HepG2 (cell line): ENCODE measurements at regions not wholly inside any gene's neighbourhood (a gene's known extent, or its start where the extent isn't known, plus 50 kb on each side); places are given as distances from the start of the nearest gene placed in this dataset.

Experiments used
- ATAC-seq: fragments of 200-7000 bp; cut with Tn5 transposase; 3 replicates; pipeline ENCODE4 v1.9.1; 2020; ENCODE audit warnings: mild to moderate bottlenecking, moderate library complexity
- BruUV-seq: library from RNA; stranded (reverse); fragments of 400-500 nt; replicated peaks from 2 replicates; lab custom pipeline; 2021; lab: Mats Ljungman, UMichigan
- CTCF ChIA-PET: fragments of 300-600 bp; formaldehyde crosslinking; extraction: SDS; loops from one replicate; lab custom pipeline; 2021; ENCODE audit warnings: low total read pairs, inconsistent platforms, low intra/inter-chr PET ratio; lab: Yijun Ruan, JAX
- POLR2A ChIA-PET: fragments of 350-600 bp; sonication (Branson Sonifier 250); formaldehyde crosslinking; loops from one replicate; lab custom pipeline; 2020; ENCODE audit warnings: antibody characterized with exemption, inconsistent platforms; lab: Yijun Ruan, JAX
- DNase-seq: peaks from one replicate; pipeline ENCODE4 v3.0.0-alpha.2; 2015; ENCODE audit warnings: low spot score
- FAIRE-seq: peaks from 3 replicates; lab custom pipeline; 2011; peaks lifted over from hg19 to GRCh38; lab: Jason Lieb, UNC
- H2AFZ ChIP-seq: one replicate; pipeline ENCODE4 v1.6.1; 2011; ENCODE audit warnings: low read length, inconsistent platforms
- H3K27ac ChIP-seq: fragments of 300-600 bp; 3 replicates; pipeline ENCODE4 v1.8.0; 2011; ENCODE audit warnings: mixed run types, mild to moderate bottlenecking, mixed read lengths, low read length, inconsistent platforms; ENCODE audit not compliant: insufficient read depth; ENCODE audit errors: extremely low read length
- H3K27me3 ChIP-seq, 2 experiments: fragments of 200-600 bp in 1 of 2; 2 replicates in 1 of 2; 3 replicates in 1 of 2; pipeline versions ENCODE4 v1.6.0 to v1.8.0; 2011; ENCODE audit warnings: low read length in 2 of 2, mild to moderate bottlenecking in 2 of 2, moderate library complexity in 2 of 2, inconsistent platforms in 1 of 2; ENCODE audit not compliant: insufficient read depth in 2 of 2, control insufficient read depth in 1 of 2
- H3K36me3 ChIP-seq, 2 experiments: fragments of 200-600 bp in 1 of 2; replicated peaks in 1 of 2; 2 replicates in 1 of 2; 3 replicates in 1 of 2; pipeline versions ENCODE4 v1.5.1 to v1.8.0; 2011; ENCODE audit warnings: low read length in 2 of 2, inconsistent platforms in 1 of 2; ENCODE audit not compliant: insufficient read depth in 2 of 2, control insufficient read depth in 1 of 2
- H3K4me1 ChIP-seq: 2 replicates; pipeline ENCODE4 v1.5.1; 2012; ENCODE audit warnings: low read length, inconsistent platforms; ENCODE audit not compliant: insufficient read depth
- H3K4me2 ChIP-seq: 2 replicates; pipeline ENCODE4 v1.6.0; 2011; ENCODE audit warnings: low read depth, low read length, inconsistent platforms
- H3K4me3 ChIP-seq, 3 experiments: fragments of 200-600 bp in 1 of 3; sonication (generic), shearing (Covaris generic) in 1 of 3; replicated peaks in 1 of 3; 2 replicates each; pipeline ENCODE4 v1.5.1; 2011 to 2016; ENCODE audit warnings: low read length in 3 of 3, inconsistent platforms in 2 of 3, low read depth in 2 of 3, mild to moderate bottlenecking in 2 of 3, control low read depth in 1 of 3, mixed read lengths in 1 of 3; ENCODE audit not compliant: insufficient read depth in 1 of 3
- H3K79me2 ChIP-seq: one replicate; pipeline ENCODE4 v1.6.1; 2011; ENCODE audit warnings: low read length, inconsistent platforms; ENCODE audit not compliant: insufficient read depth
- H3K9ac ChIP-seq: 2 replicates; pipeline ENCODE4 v1.6.0; 2011; ENCODE audit warnings: mild to moderate bottlenecking, low read depth, low read length, inconsistent platforms; ENCODE audit not compliant: insufficient read depth
- H3K9me3 ChIP-seq: 2 replicates; pipeline ENCODE4 v1.5.1; 2012; ENCODE audit warnings: mild to moderate bottlenecking, low read length
- H4K20me1 ChIP-seq: 2 replicates; pipeline ENCODE4 v1.6.0; 2011; ENCODE audit warnings: inconsistent platforms, mild to moderate bottlenecking, low read length, moderate library complexity; ENCODE audit not compliant: insufficient read depth
- DPF2 ChIP-seq: sonication (generic); formaldehyde crosslinking; IDR thresholded peaks from 2 replicates; pipeline ENCODE4 v1.4.0; 2020; ENCODE audit warnings: mild to moderate bottlenecking, low read depth, missing genetic modification reagents, borderline replicate concordance
- MAFG ChIP-seq: sonication (generic); formaldehyde crosslinking; IDR thresholded peaks from 2 replicates; pipeline ENCODE4 v1.5.1; 2020; ENCODE audit warnings: mild to moderate bottlenecking, missing genetic modification reagents
- SRF ChIP-seq: IDR thresholded peaks from 2 replicates; pipeline ENCODE4 v1.6.1; 2011; ENCODE audit warnings: mild to moderate bottlenecking, low read depth, low read length, moderate library complexity
- ZMAT5 ChIP-seq: sonication (generic); formaldehyde crosslinking; IDR thresholded peaks from 2 replicates; pipeline ENCODE4 v1.5.0; 2020; ENCODE audit warnings: mild to moderate bottlenecking, low read depth, missing genetic modification reagents, borderline replicate concordance
- ZNF558 ChIP-seq: sonication (generic); formaldehyde crosslinking; IDR thresholded peaks from 2 replicates; pipeline ENCODE4 v1.9.0; 2022; ENCODE audit warnings: mild to moderate bottlenecking, missing genetic modification reagents, borderline replicate concordance
- ZNF720 ChIP-seq: sonication (generic); formaldehyde crosslinking; IDR thresholded peaks from 2 replicates; pipeline ENCODE4 v1.4.0; 2020; ENCODE audit warnings: missing genetic modification reagents
- WGBS: methylation state at CpG from one replicate; pipeline ENCODE4 v1.1.6; 2017; ENCODE audit warnings: low lambda C conversion rate; 5-methylcytosine and 5-hydroxymethylcytosine counted together
- in situ Hi-C: cut with HindIII; loops from 2 replicates; pipeline ENCODE4 v1.10.0; 2017; ENCODE audit warnings: low pct_unique_long_range_greater_than_20kb; ENCODE audit not compliant: extremely low pct_ligation_motif_present
- intact Hi-C: fragments of 100-400 bp; cut with micrococcal nuclease; formaldehyde crosslinking; loops from one replicate; pipeline ENCODE4 v1.10.0; 2022; ENCODE audit not compliant: unreplicated experiment
- TF ChIP-seq, protein P1 (sequence below): sonication (generic); formaldehyde crosslinking; IDR thresholded peaks from 2 replicates; pipeline ENCODE4 v1.5.1; 2020; ENCODE audit warnings: mild to moderate bottlenecking, missing genetic modification reagents, borderline replicate concordance
- TF ChIP-seq, protein P2 (sequence below): sonication (generic); formaldehyde crosslinking; IDR thresholded peaks from 2 replicates; pipeline ENCODE4 v1.9.0; 2021; ENCODE audit warnings: missing genetic modification reagents, mild to moderate bottlenecking, borderline replicate concordance
- TF ChIP-seq, protein P3 (sequence below): sonication (generic); formaldehyde crosslinking; conservative IDR thresholded peaks from 2 replicates; pipeline ENCODE4 v1.4.0; 2020; ENCODE audit warnings: mild to moderate bottlenecking, missing genetic modification reagents, moderate library complexity

GRCh38 chr14:71661441-71661840, 270.8 kb upstream of the RGS6 start:
- H4K20me1 ChIP-seq: no peaks in the 10 kb centered on the region
- no peaks in the 10 kb centered on the region for H3K9me3 ChIP-seq
- no peak overlapping the region for H2AFZ ChIP-seq
- peaks cover 13% of the 10 kb centered on the region for H3K4me1 ChIP-seq
- no TSS peak for BruUV-seq
- no peak for ATAC-seq
- FAIRE-seq: no peak
- H3K79me2 ChIP-seq: no peaks in the 10 kb centered on the region
- in situ Hi-C loops (no loop called here), intact Hi-C loops (no loop called here)
- H3K27me3 ChIP-seq: no peaks in the 10 kb centered on the region
- WGBS: 95% methylated on average over 5 of the region's 5 CpGs
- H3K4me2 ChIP-seq: no peak overlapping the region
- no peak for DNase-seq
- H3K27ac ChIP-seq: no peak overlapping the region
- no peak for TF ChIP-seq ZNF720 (CRISPR knock-in tag)
- TF ChIP-seq, protein P1, sequence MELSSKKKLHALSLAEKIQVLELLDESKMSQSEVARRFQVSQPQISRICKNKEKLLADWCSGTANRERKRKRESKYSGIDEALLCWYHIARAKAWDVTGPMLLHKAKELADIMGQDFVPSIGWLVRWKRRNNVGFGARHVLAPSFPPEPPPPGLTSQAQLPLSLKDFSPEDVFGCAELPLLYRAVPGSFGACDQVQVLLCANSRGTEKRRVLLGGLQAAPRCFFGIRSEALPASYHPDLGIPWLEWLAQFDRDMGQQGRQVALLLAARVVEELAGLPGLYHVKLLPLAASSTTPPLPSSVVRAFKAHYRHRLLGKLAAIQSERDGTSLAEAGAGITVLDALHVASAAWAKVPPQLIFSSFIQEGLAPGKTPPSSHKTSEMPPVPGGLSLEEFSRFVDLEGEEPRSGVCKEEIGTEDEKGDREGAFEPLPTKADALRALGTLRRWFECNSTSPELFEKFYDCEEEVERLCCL (CRISPR knock-in tag): no peak
- TF ChIP-seq, protein P2, sequence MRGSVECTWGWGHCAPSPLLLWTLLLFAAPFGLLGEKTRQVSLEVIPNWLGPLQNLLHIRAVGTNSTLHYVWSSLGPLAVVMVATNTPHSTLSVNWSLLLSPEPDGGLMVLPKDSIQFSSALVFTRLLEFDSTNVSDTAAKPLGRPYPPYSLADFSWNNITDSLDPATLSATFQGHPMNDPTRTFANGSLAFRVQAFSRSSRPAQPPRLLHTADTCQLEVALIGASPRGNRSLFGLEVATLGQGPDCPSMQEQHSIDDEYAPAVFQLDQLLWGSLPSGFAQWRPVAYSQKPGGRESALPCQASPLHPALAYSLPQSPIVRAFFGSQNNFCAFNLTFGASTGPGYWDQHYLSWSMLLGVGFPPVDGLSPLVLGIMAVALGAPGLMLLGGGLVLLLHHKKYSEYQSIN (CRISPR knock-in tag): no peak
- no peak for TF ChIP-seq ZNF558 (CRISPR knock-in tag)
- TF ChIP-seq ZMAT5 (CRISPR knock-in tag): no peak
- no peak for TF ChIP-seq MAFG (CRISPR knock-in tag)
- TF ChIP-seq, protein P3, sequence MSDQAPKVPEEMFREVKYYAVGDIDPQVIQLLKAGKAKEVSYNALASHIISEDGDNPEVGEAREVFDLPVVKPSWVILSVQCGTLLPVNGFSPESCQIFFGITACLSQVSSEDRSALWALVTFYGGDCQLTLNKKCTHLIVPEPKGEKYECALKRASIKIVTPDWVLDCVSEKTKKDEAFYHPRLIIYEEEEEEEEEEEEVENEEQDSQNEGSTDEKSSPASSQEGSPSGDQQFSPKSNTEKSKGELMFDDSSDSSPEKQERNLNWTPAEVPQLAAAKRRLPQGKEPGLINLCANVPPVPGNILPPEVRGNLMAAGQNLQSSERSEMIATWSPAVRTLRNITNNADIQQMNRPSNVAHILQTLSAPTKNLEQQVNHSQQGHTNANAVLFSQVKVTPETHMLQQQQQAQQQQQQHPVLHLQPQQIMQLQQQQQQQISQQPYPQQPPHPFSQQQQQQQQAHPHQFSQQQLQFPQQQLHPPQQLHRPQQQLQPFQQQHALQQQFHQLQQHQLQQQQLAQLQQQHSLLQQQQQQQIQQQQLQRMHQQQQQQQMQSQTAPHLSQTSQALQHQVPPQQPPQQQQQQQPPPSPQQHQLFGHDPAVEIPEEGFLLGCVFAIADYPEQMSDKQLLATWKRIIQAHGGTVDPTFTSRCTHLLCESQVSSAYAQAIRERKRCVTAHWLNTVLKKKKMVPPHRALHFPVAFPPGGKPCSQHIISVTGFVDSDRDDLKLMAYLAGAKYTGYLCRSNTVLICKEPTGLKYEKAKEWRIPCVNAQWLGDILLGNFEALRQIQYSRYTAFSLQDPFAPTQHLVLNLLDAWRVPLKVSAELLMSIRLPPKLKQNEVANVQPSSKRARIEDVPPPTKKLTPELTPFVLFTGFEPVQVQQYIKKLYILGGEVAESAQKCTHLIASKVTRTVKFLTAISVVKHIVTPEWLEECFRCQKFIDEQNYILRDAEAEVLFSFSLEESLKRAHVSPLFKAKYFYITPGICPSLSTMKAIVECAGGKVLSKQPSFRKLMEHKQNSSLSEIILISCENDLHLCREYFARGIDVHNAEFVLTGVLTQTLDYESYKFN: no peak
- no peak for TF ChIP-seq SRF
- TF ChIP-seq DPF2 (CRISPR knock-in tag): no peak
- H3K9ac ChIP-seq: no peak overlapping the region
- H3K4me3 ChIP-seq: no peak overlapping the region
- CTCF ChIA-PET: no interaction called here
- POLR2A ChIA-PET: no interaction called here
- peaks cover 3 to 9% of the 10 kb centered on the region in 2 experiments; a peak in 2 of 5 replicates for H3K36me3 ChIP-seq
